CD14-positive monocyte (primary cell): ENCODE measurements at regions not wholly inside any gene's neighbourhood (a gene's known extent, or its start where the extent isn't known, plus 50 kb on each side); places are given as distances from the start of the nearest gene placed in this dataset.

ENCODE experiments used
- DNase-seq, 3 donors: peaks; one replicate each; pipeline ENCODE4 v3.0.0-alpha.2; 2011 to 2022
- H2AFZ ChIP-seq: 2 replicates; pipeline ENCODE4 v1.6.0; 2012; ENCODE audit warnings: mild to moderate bottlenecking, low read depth, low read length, inconsistent platforms; ENCODE audit not compliant: insufficient read depth, poor library complexity, severe bottlenecking
- H3K27ac ChIP-seq, 2 donors: 1 replicate in 1 of 2; 2 replicates in 1 of 2; pipeline ENCODE4 v1.5.1; 2012 to 2013; ENCODE audit warnings: low read length in 2 of 2, control low read depth in 1 of 2, inconsistent platforms in 1 of 2, low read depth in 1 of 2, mild to moderate bottlenecking in 1 of 2
- H3K27me3 ChIP-seq, 2 donors: one replicate each; pipeline versions ENCODE4 v1.6.0 to v1.6.1; 2011 to 2013; ENCODE audit warnings: low read length in 2 of 2; ENCODE audit not compliant: control insufficient read depth in 2 of 2, insufficient read depth in 2 of 2
- H3K36me3 ChIP-seq, 2 donors: replicated peaks in 1 of 2; 1 replicate in 1 of 2; 2 replicates in 1 of 2; pipeline versions ENCODE4 v1.5.1 to v1.6.1; 2012 to 2013; ENCODE audit warnings: low read length in 2 of 2, control low read depth in 1 of 2, inconsistent platforms in 1 of 2, mild to moderate bottlenecking in 1 of 2; ENCODE audit not compliant: insufficient read depth in 2 of 2, control insufficient read depth in 1 of 2
- H3K4me1 ChIP-seq, 2 donors: 1 replicate in 1 of 2; 2 replicates in 1 of 2; pipeline versions ENCODE4 v1.5.1 to v1.6.1; 2012 to 2013; ENCODE audit warnings: low read length in 2 of 2, control low read depth in 1 of 2, inconsistent platforms in 1 of 2, mild to moderate bottlenecking in 1 of 2, moderate library complexity in 1 of 2; ENCODE audit not compliant: insufficient read depth in 2 of 2, control insufficient read depth in 1 of 2
- H3K4me2 ChIP-seq: replicated peaks from 2 replicates; pipeline ENCODE3; 2012; ENCODE audit warnings: low read length, moderate library complexity, mild to moderate bottlenecking; ENCODE audit not compliant: poor library complexity, severe bottlenecking; ENCODE audit errors: extremely low read depth
- H3K4me3 ChIP-seq, 3 experiments: fragments of 200-600 bp in 1 of 3; sonication (generic) in 1 of 3; replicated peaks in 1 of 3; 1 replicate in 2 of 3; 2 replicates in 1 of 3; pipeline ENCODE4 v1.5.1; 2011 to 2013; ENCODE audit warnings: low read length in 3 of 3, mild to moderate bottlenecking in 3 of 3, control low read depth in 2 of 3, low read depth in 2 of 3, inconsistent platforms in 1 of 3, moderate library complexity in 1 of 3
- H3K79me2 ChIP-seq: 2 replicates; pipeline ENCODE4 v1.6.0; 2012; ENCODE audit warnings: mild to moderate bottlenecking, control low read depth, inconsistent platforms, low read length, moderate library complexity; ENCODE audit not compliant: insufficient read depth
- H3K9ac ChIP-seq: 2 replicates; pipeline ENCODE4 v1.6.0; 2017; ENCODE audit warnings: low read length, mild to moderate bottlenecking; ENCODE audit not compliant: insufficient read depth, poor library complexity, severe bottlenecking
- H3K9me3 ChIP-seq, 2 donors: replicated peaks in 1 of 2; 1 replicate in 1 of 2; 2 replicates in 1 of 2; pipeline versions ENCODE4 v1.5.1 to v1.6.1; 2012 to 2013; ENCODE audit warnings: low read length in 2 of 2, control low read depth in 1 of 2; ENCODE audit not compliant: control insufficient read depth in 1 of 2, insufficient read depth in 1 of 2
- H4K20me1 ChIP-seq: 2 replicates; pipeline ENCODE4 v1.6.0; 2012; ENCODE audit warnings: mild to moderate bottlenecking, low read length, control low read depth, moderate library complexity; ENCODE audit not compliant: insufficient read depth
- H3K27ac Mint-ChIP-seq, 7 donors: one replicate each; pipeline ENCODE4 v1.8.0; 2020; ENCODE audit warnings: mild to moderate bottlenecking in 7 of 7, mixed read lengths in 7 of 7, moderate library complexity in 6 of 7, inconsistent platforms in 2 of 7
- H3K27me3 Mint-ChIP-seq, 3 donors: one replicate each; pipeline ENCODE4 v1.8.0; 2021 to 2022; ENCODE audit warnings: low read depth in 3 of 3, mild to moderate bottlenecking in 3 of 3, mixed read lengths in 3 of 3, moderate library complexity in 3 of 3, inconsistent platforms in 1 of 3
- H3K36me3 Mint-ChIP-seq, 2 donors: one replicate each; pipeline ENCODE4 v1.8.0; 2020; ENCODE audit warnings: mixed read lengths in 2 of 2, inconsistent platforms in 1 of 2, mild to moderate bottlenecking in 1 of 2
- H3K4me1 Mint-ChIP-seq: one replicate; pipeline ENCODE4 v1.8.0; 2020; ENCODE audit warnings: mild to moderate bottlenecking, mixed read lengths
- H3K4me3 Mint-ChIP-seq, 2 donors: one replicate each; pipeline ENCODE4 v1.8.0; 2020; ENCODE audit warnings: mild to moderate bottlenecking in 2 of 2, mixed read lengths in 2 of 2, moderate library complexity in 1 of 2
- H3K9me3 Mint-ChIP-seq, 7 donors: one replicate each; pipeline ENCODE4 v1.8.0; 2020 to 2022; ENCODE audit warnings: mixed read lengths in 7 of 7, mild to moderate bottlenecking in 6 of 7, moderate library complexity in 6 of 7, inconsistent platforms in 2 of 7
- WGBS: methylation state at CpG from one replicate; pipeline ENCODE4 v1.1.5; 2013; ENCODE audit warnings: missing lambda C conversion rate; ENCODE audit not compliant: insufficient coverage; 5-methylcytosine and 5-hydroxymethylcytosine counted together
- intact Hi-C, 2 donors: fragments of 100-400 bp; cut with micrococcal nuclease; formaldehyde crosslinking; loops; one replicate each; pipeline versions ENCODE4 v1.15.0 to v1.15.1; 2023
- TF ChIP-seq, protein P1 (sequence below): fragments of 200-600 bp; IDR thresholded peaks from one replicate; pipeline ENCODE4 v1.8.0; 2022; ENCODE audit warnings: antibody characterized with exemption, mild to moderate bottlenecking

GRCh38 chr17:77422748-77423113, 282.0 kb downstream of the SEC14L1 start:
- no peaks in the 10 kb centered on the region for H3K27me3 ChIP-seq
- Mint-ChIP-seq H3K4me1 (peaks cover 71% of the 10 kb centered on the region), H3K4me3 (no peak overlapping the region), H3K27me3 (peaks cover 0 to 3% (median 1%) of the 10 kb centered on the region in 3 donors), H3K36me3 (peaks cover 9 to 53% of the 10 kb centered on the region in 2 donors), H3K9me3 (no peaks in the 10 kb centered on the region), H3K27ac (peak overlapping the region in 1 of 7 donors; percentile 50)
- H2AFZ ChIP-seq: no peak overlapping the region
- no peak overlapping the region for H3K27ac ChIP-seq
- no peak overlapping the region for H3K9ac ChIP-seq
- intact Hi-C loops: no loop called here
- peaks cover 52% of the 10 kb centered on the region for H4K20me1 ChIP-seq
- H3K4me3 ChIP-seq: no peak overlapping the region
- no peak for DNase-seq
- TF ChIP-seq, protein P1, sequence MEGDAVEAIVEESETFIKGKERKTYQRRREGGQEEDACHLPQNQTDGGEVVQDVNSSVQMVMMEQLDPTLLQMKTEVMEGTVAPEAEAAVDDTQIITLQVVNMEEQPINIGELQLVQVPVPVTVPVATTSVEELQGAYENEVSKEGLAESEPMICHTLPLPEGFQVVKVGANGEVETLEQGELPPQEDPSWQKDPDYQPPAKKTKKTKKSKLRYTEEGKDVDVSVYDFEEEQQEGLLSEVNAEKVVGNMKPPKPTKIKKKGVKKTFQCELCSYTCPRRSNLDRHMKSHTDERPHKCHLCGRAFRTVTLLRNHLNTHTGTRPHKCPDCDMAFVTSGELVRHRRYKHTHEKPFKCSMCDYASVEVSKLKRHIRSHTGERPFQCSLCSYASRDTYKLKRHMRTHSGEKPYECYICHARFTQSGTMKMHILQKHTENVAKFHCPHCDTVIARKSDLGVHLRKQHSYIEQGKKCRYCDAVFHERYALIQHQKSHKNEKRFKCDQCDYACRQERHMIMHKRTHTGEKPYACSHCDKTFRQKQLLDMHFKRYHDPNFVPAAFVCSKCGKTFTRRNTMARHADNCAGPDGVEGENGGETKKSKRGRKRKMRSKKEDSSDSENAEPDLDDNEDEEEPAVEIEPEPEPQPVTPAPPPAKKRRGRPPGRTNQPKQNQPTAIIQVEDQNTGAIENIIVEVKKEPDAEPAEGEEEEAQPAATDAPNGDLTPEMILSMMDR: no peak
- no peaks in the 10 kb centered on the region for H3K9me3 ChIP-seq
- H3K4me2 ChIP-seq: no peak overlapping the region
- peaks cover 5 to 10% of the 10 kb centered on the region in 2 donors for H3K36me3 ChIP-seq
- 94% methylated on average over 4 of the region's 4 CpGs for WGBS
- peaks cover 63 to 74% of the 10 kb centered on the region in 2 donors for H3K4me1 ChIP-seq
- peaks cover 61% of the 10 kb centered on the region for H3K79me2 ChIP-seq

DNA sequence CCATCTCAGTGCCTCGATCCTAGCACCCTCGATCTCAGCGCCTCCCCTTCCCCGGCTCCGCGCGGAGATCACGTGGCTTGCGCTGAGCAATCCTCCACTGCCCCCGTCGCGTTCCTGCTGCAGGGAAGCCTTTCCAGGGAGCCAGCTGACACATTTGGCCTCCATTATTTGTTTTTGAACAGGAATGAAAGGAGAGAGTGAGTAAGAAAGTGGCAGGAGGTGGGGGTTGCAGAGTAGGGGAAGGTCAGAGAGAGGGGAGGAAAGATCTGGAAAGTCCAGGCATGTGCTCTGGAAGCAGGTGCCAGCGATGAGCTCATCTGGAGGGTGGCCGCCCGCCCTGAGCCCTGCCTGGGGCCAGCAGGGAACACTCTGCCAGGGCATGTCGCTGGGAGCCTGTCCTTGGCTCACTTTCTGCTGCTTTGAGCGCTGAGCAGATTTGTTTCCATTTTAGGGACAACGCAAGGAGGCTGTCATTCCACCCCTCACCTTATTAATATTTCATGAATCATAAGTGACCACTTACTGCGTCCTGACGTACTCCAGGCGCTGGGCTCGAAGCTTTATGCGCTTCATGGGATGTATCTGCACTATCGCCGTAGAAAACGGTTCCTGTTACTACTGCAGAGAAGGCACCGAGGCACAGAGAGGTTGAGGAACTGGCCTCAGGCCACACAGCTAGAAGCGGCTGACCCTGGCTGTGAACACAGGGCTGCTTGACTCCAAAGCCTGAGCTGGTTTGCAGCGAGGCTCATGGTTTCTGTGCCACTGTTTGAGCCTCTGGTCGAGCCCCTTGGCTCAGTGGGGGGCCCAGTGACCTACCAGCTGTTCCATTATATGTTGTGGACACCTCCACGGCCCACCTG, 283.1 kb downstream of the SEC14L1 start:
- no peak overlapping the region for H3K4me3 ChIP-seq
- H3K9me3 ChIP-seq: no peaks in the 10 kb centered on the region
- peaks cover 41% of the 10 kb centered on the region for H4K20me1 ChIP-seq
- Mint-ChIP-seq H3K36me3 (peaks cover 9 to 45% of the 10 kb centered on the region in 2 donors), H3K9me3 (no peaks in the 10 kb centered on the region), H3K27ac (peak overlapping the region in 3 of 7 donors; percentile 6 to 45 (median 31)), H3K4me3 (no peak overlapping the region), H3K4me1 (peaks cover 82% of the 10 kb centered on the region), H3K27me3 (peaks cover 0 to 3% (median 1%) of the 10 kb centered on the region in 3 donors)
- peak overlapping the region; percentile 71 for H3K4me2 ChIP-seq
- no peak overlapping the region for H3K9ac ChIP-seq
- no peak for DNase-seq
- peak overlapping the region; percentile 10 to 67 for H3K27ac ChIP-seq
- H2AFZ ChIP-seq: no peak overlapping the region
- H3K4me1 ChIP-seq: peaks cover 74 to 84% of the 10 kb centered on the region in 2 donors
- TF ChIP-seq, protein P1: no peak
- WGBS: 95% methylated on average over 27 of the region's 31 CpGs
- peaks cover 57% of the 10 kb centered on the region for H3K79me2 ChIP-seq
- no peaks in the 10 kb centered on the region for H3K27me3 ChIP-seq
- intact Hi-C loops: no loop called here
- peaks cover 2 to 5% of the 10 kb centered on the region in 2 donors for H3K36me3 ChIP-seq
